PC-3 (cell line): ENCODE measurements at regions not wholly inside any gene's neighbourhood (a gene's known extent, or its start where the extent isn't known, plus 50 kb on each side); places are given as distances from the start of the nearest gene placed in this dataset.

Source experiments
- CTCF ChIP-seq: fragments of 300-600 bp; sonication (generic); conservative IDR thresholded peaks from 2 replicates; pipeline ENCODE4 v1.5.1; 2017; ENCODE audit warnings: antibody characterized with exemption, low read depth, mild to moderate bottlenecking, low read length
- EZH2phosphoT487 ChIP-seq: fragments of 300-600 bp; sonication (generic); IDR thresholded peaks from 2 replicates; pipeline ENCODE4 v1.6.1; 2018; ENCODE audit warnings: mild to moderate bottlenecking, antibody characterized with exemption, low read length, borderline replicate concordance

GRCh38 chr1:64348270-64348960 lies 121.5 kb upstream of the CACHD1 start:
- TF ChIP-seq CTCF (no peak), EZH2phosphoT487 (no peak)
